ENCODE measurements at regions not wholly inside any gene's neighbourhood (a gene's known extent, or its start where the extent isn't known, plus 50 kb on each side); places are given as distances from the start of the nearest gene placed in this dataset.

DNA sequence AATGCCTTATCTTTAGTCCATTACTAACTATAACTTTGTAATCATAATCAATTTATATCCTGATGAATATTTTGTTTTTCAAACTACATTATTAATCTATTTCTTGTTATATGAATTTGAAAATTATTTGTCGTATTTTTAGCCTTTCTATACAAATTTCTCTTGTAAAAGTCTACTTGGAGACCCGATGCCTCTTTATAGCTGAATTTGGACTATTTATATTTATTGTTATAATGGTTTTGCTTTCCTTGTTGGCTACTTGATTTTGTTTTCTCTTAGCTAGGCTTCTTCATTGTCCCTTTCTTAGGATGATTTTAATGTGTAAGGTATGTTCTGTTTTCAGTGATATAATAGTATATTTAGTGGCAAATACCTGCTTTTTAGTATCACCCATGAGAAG lies 89.5 kb upstream of the RFLNA start:
- ChIA-PET POLR2A (interaction anchor here (1.1 kb wide), 1 partner anchor 224 kb away, joined by 3 read pairs; no protein-coding TSS in a partner anchor), CTCF (no interaction called here)
- Mint-ChIP-seq H3K36me3 (ENCODE audit: insufficient read depth, unreplicated experiment) (no peaks in the 10 kb centered on the region), H3K27ac (ENCODE audit: low read depth, unreplicated experiment) (no peak overlapping the region), H3K4me3 (ENCODE audit: unreplicated experiment) (no peak overlapping the region), H3K4me1 (ENCODE audit: insufficient read depth, unreplicated experiment) (no peaks in the 10 kb centered on the region), H3K9me3 (ENCODE audit: unreplicated experiment) (peaks cover 16% of the 10 kb centered on the region), H3K27me3 (ENCODE audit: insufficient read depth, unreplicated experiment) (peaks cover 30% of the 10 kb centered on the region)
- DNase-seq (ENCODE audit: unreplicated experiment): no peak
- no TSS peak for BruUV-seq (replicated peaks)
- TF ChIP-seq, protein P1, sequence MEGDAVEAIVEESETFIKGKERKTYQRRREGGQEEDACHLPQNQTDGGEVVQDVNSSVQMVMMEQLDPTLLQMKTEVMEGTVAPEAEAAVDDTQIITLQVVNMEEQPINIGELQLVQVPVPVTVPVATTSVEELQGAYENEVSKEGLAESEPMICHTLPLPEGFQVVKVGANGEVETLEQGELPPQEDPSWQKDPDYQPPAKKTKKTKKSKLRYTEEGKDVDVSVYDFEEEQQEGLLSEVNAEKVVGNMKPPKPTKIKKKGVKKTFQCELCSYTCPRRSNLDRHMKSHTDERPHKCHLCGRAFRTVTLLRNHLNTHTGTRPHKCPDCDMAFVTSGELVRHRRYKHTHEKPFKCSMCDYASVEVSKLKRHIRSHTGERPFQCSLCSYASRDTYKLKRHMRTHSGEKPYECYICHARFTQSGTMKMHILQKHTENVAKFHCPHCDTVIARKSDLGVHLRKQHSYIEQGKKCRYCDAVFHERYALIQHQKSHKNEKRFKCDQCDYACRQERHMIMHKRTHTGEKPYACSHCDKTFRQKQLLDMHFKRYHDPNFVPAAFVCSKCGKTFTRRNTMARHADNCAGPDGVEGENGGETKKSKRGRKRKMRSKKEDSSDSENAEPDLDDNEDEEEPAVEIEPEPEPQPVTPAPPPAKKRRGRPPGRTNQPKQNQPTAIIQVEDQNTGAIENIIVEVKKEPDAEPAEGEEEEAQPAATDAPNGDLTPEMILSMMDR (IDR thresholded peaks at IDR 0.05; ENCODE audit: unreplicated experiment): no peak
- intact Hi-C loops (cut with micrococcal nuclease): no loop called here

DNA sequence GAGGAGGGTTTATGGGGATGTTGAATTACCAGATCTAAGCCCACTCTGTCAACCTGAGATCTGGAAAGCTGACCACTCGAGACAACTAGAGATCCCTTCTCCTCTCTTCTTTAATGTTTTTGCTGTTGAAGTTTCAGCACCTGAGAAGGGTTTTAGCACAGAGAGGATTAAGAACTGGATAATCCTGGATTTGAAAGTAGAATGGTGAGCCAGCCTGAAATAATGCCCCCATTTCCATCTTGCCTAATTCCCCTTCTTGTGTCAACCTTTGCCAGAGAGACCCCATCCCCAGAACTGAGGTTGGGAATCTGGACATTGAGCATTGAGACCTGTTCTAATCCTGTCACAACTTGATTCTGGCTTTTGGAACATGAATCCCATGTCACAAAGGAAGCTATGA lies 87.8 kb upstream of the RFLNA start:
- no peaks in the 10 kb centered on the region for H3K36me3 Mint-ChIP-seq (ENCODE audit: insufficient read depth, unreplicated experiment)

DNA sequence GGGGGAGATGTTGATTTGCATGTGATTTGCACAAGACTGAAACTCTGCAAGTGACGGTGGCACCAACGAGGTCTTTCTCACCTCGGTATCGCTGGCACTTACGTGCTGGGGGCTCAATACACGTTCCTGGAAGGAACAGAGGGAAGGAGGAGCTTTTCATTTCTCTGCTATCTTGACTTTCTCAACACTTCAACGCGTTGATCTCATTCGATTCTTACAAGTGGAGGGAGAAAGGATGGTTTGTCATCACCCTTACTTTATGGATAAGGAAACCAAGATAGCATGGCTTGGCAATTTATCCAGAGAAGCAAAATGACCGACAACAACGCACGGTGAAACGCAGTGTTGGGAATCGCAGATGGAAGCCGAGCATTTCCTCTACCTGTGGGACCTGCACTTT lies 87.3 kb upstream of the RFLNA start:
- intact Hi-C loops (cut with micrococcal nuclease): no loop called here
- TF ChIP-seq, protein P1 (IDR thresholded peaks at IDR 0.05; ENCODE audit: unreplicated experiment): no peak
- no peaks in the 10 kb centered on the region for H3K4me1 Mint-ChIP-seq (ENCODE audit: insufficient read depth, unreplicated experiment)
- peaks cover 30% of the 10 kb centered on the region for H3K27me3 Mint-ChIP-seq (ENCODE audit: insufficient read depth, unreplicated experiment)
- no peaks in the 10 kb centered on the region for H3K36me3 Mint-ChIP-seq (ENCODE audit: insufficient read depth, unreplicated experiment)
- H3K9me3 Mint-ChIP-seq (ENCODE audit: unreplicated experiment): peaks cover 8% of the 10 kb centered on the region
- DNase-seq (ENCODE audit: unreplicated experiment): no peak
- POLR2A ChIA-PET: no interaction called here
- CTCF ChIA-PET: no interaction called here
- no peak overlapping the region for H3K27ac Mint-ChIP-seq (ENCODE audit: low read depth, unreplicated experiment)
- no peak overlapping the region for H3K4me3 Mint-ChIP-seq (ENCODE audit: unreplicated experiment)
- BruUV-seq (replicated peaks): no TSS peak

More for the DNA sequence above, 87.8 kb upstream of the RFLNA start:
- H3K4me3 Mint-ChIP-seq (ENCODE audit: unreplicated experiment): no peak overlapping the region
- no peaks in the 10 kb centered on the region for H3K4me1 Mint-ChIP-seq (ENCODE audit: insufficient read depth, unreplicated experiment)
- H3K27me3 Mint-ChIP-seq (ENCODE audit: insufficient read depth, unreplicated experiment): peaks cover 30% of the 10 kb centered on the region
- CTCF ChIA-PET: no interaction called here
- no peak overlapping the region for H3K27ac Mint-ChIP-seq (ENCODE audit: low read depth, unreplicated experiment)
- POLR2A ChIA-PET: no interaction called here
- H3K9me3 Mint-ChIP-seq (ENCODE audit: unreplicated experiment): peaks cover 8% of the 10 kb centered on the region
- BruUV-seq (replicated peaks): no TSS peak
- TF ChIP-seq, protein P1 (IDR thresholded peaks at IDR 0.05; ENCODE audit: unreplicated experiment): no peak
- no peak for DNase-seq (ENCODE audit: unreplicated experiment)
- intact Hi-C loops (cut with micrococcal nuclease): no loop called here

DNA sequence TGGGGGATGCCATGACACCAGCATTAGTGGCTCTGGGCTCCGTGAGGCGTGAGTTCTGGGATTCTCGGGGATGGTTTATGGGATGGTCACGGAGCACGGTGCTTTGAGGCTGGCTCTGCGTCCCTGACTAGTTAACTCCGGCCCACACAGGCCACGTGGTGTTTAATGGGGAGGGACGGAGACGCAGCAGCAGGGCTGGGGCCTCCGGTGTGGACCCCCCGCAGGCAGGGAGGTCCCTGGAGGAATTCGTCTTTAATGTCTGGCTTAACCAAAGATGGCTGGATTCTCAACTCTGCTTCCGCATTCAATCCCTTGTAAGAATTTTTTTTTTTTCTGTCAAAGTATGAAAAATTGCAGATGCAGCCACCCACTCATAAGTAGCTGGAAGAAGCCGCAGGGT lies 86.4 kb upstream of the RFLNA start:
- no TSS peak for BruUV-seq (replicated peaks)
- TF ChIP-seq, protein P1 (IDR thresholded peaks at IDR 0.05; ENCODE audit: unreplicated experiment): no peak
- peaks cover 8% of the 10 kb centered on the region for H3K9me3 Mint-ChIP-seq (ENCODE audit: unreplicated experiment)
- no peak overlapping the region for H3K4me3 Mint-ChIP-seq (ENCODE audit: unreplicated experiment)
- DNase-seq (ENCODE audit: unreplicated experiment): no peak
- H3K27ac Mint-ChIP-seq (ENCODE audit: low read depth, unreplicated experiment): no peak overlapping the region
- no peaks in the 10 kb centered on the region for H3K36me3 Mint-ChIP-seq (ENCODE audit: insufficient read depth, unreplicated experiment)
- peaks cover 30% of the 10 kb centered on the region for H3K27me3 Mint-ChIP-seq (ENCODE audit: insufficient read depth, unreplicated experiment)
- H3K4me1 Mint-ChIP-seq (ENCODE audit: insufficient read depth, unreplicated experiment): no peaks in the 10 kb centered on the region
- POLR2A ChIA-PET: interaction anchor here (0.8 kb wide), 1 partner anchor 9 kb away, joined by 3 read pairs; no protein-coding TSS in a partner anchor
- CTCF ChIA-PET: no interaction called here
- intact Hi-C loops (cut with micrococcal nuclease): no loop called here

Measured in MCF 10A (cell line).